Karpas-422 (cell line): ENCODE measurements at regions not wholly inside any gene's neighbourhood (a gene's known extent, or its start where the extent isn't known, plus 50 kb on each side); places are given as distances from the start of the nearest gene placed in this dataset.

ENCODE experiments used
- DNase-seq: peaks from one replicate; pipeline ENCODE4 v3.0.0-alpha.2; 2015
- H2AFZ ChIP-seq: fragments of 200-600 bp; sonication (generic); 2 replicates; pipeline ENCODE4 v1.6.1; 2014; ENCODE audit warnings: antibody characterized with exemption, low read length, mixed read lengths
- H3K27ac ChIP-seq: fragments of 200-600 bp; sonication (generic); 2 replicates; pipeline ENCODE4 v1.5.1; 2014; ENCODE audit warnings: mild to moderate bottlenecking, low read length, moderate library complexity
- H3K27me3 ChIP-seq: fragments of 200-600 bp; sonication (generic); 2 replicates; pipeline ENCODE4 v1.6.1; 2014; ENCODE audit warnings: low read length, mixed read lengths
- H3K36me3 ChIP-seq: fragments of 200-600 bp; sonication (generic); 2 replicates; pipeline ENCODE4 v1.6.1; 2014; ENCODE audit warnings: low read length, mixed read lengths; ENCODE audit not compliant: insufficient read depth
- H3K4me1 ChIP-seq: fragments of 200-600 bp; sonication (generic); 2 replicates; pipeline ENCODE4 v1.6.1; 2014; ENCODE audit warnings: mild to moderate bottlenecking, low read length, mixed read lengths
- H3K4me2 ChIP-seq: fragments of 200-600 bp; sonication (generic); 2 replicates; pipeline ENCODE4 v1.6.1; 2014; ENCODE audit warnings: low read length, low read depth, mild to moderate bottlenecking; ENCODE audit not compliant: poor library complexity, severe bottlenecking
- H3K4me3 ChIP-seq: fragments of 200-600 bp; sonication (generic); 2 replicates; pipeline ENCODE4 v1.5.1; 2014; ENCODE audit warnings: mild to moderate bottlenecking, antibody characterized with exemption, low read length, mixed read lengths
- H3K79me2 ChIP-seq: fragments of 200-600 bp; sonication (generic); 2 replicates; pipeline ENCODE4 v1.6.1; 2014; ENCODE audit warnings: mild to moderate bottlenecking, low read length, mixed read lengths
- H3K9ac ChIP-seq: fragments of 200-600 bp; sonication (generic); 2 replicates; pipeline ENCODE4 v1.6.0; 2014; ENCODE audit warnings: low read length
- H3K9me2 ChIP-seq: fragments of 200-600 bp; sonication (generic), shearing (Covaris generic); replicated peaks from 2 replicates; pipeline ENCODE4 v1.6.0; 2014; ENCODE audit warnings: mild to moderate bottlenecking, low read length, moderate library complexity; ENCODE audit not compliant: insufficient read depth
- H3K9me3 ChIP-seq: fragments of 300-700, 200-600 bp; sonication (generic); 2 replicates; pipeline ENCODE4 v1.6.1; 2014; ENCODE audit warnings: low read length, mixed read lengths
- H4K20me1 ChIP-seq: fragments of 200-600 bp; sonication (generic); 2 replicates; pipeline ENCODE4 v1.6.1; 2014; ENCODE audit warnings: mild to moderate bottlenecking, antibody characterized with exemption, low read length, low read depth; ENCODE audit not compliant: insufficient read depth

DNA sequence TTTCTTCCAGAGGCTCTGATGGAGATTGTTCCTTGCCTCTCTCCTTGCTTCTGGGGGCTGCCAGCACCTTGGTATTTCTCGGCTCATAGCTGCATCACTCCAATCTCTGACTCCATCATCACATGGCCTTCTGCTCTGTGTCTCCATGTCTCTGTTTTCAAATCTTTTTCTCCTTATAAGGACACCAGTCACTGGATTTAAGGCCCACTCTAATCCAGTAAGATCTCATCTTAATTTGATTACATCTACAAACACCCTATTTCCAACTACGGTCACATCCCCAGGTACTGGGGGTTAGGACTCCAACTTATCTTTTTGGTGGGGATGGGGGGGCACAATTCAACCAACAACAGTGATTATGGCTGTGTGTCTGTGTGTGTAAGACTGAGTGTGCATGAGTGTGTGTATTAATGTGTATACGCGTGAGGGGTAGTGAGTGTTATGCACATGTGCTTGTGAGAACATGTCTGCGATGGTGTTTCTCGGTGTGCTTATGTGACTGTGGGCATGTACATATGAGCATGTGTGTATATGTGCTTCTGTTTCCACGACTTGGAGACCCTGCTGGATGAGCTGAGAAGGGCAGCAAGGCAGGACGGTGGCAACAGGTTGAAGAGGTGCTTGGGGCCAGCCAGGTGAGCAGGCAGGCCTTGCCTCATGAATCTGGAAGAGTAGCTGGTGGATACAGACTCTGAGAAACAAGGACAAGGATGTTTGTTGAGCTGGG lies 130.5 kb downstream of the MRPL14 start:
- Histone ChIP-seq H3K9ac (no peak overlapping the region), H4K20me1 (peaks cover 3% of the 10 kb centered on the region; the same call in 1 of the 2 replicates), H3K9me3 (no peaks in the 10 kb centered on the region), H3K79me2 (no peaks in the 10 kb centered on the region), H3K4me2 (no peak overlapping the region), H3K9me2 (no peaks in the 10 kb centered on the region), H3K27ac (no peak overlapping the region), H3K36me3 (no peaks in the 10 kb centered on the region), H2AFZ (no peak overlapping the region), H3K4me1 (peaks cover 32% of the 10 kb centered on the region), H3K4me3 (no peak overlapping the region), H3K27me3 (no peaks in the 10 kb centered on the region; the same call in 1 of the 2 replicates)
- no peak for DNase-seq

DNA sequence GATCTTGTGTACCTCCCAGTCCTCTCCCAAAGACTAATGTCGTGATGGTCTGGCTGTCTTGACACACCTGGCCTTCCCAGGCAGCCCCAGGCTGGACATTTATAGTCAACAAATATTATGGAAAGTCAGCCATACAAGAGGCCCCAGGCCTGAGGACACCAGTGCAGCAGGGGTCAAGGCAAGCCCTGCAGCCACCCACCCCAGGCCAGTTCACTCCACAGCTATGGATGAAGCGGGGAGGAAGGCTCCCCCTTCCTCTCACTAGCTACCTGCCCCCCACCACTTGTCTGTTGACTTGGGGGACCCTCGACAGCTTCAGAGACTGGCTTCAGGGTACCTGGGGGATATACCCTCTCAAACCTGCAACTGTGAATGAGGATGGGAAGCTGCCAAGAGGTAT lies 132.1 kb downstream of the MRPL14 start:
- no peak overlapping the region for H2AFZ ChIP-seq
- no peaks in the 10 kb centered on the region for H3K36me3 ChIP-seq
- H3K4me3 ChIP-seq = no peak overlapping the region
- H4K20me1 ChIP-seq = no peaks in the 10 kb centered on the region
- no peaks in the 10 kb centered on the region; the same call in 1 of the 2 replicates for H3K27me3 ChIP-seq
- H3K9me3 ChIP-seq = no peaks in the 10 kb centered on the region
- no peak overlapping the region for H3K4me2 ChIP-seq
- peaks cover 16% of the 10 kb centered on the region for H3K4me1 ChIP-seq
- H3K79me2 ChIP-seq = no peaks in the 10 kb centered on the region
- H3K9ac ChIP-seq = no peak overlapping the region
- DNase-seq = no peak
- H3K9me2 ChIP-seq = no peaks in the 10 kb centered on the region
- no peak overlapping the region for H3K27ac ChIP-seq

DNA sequence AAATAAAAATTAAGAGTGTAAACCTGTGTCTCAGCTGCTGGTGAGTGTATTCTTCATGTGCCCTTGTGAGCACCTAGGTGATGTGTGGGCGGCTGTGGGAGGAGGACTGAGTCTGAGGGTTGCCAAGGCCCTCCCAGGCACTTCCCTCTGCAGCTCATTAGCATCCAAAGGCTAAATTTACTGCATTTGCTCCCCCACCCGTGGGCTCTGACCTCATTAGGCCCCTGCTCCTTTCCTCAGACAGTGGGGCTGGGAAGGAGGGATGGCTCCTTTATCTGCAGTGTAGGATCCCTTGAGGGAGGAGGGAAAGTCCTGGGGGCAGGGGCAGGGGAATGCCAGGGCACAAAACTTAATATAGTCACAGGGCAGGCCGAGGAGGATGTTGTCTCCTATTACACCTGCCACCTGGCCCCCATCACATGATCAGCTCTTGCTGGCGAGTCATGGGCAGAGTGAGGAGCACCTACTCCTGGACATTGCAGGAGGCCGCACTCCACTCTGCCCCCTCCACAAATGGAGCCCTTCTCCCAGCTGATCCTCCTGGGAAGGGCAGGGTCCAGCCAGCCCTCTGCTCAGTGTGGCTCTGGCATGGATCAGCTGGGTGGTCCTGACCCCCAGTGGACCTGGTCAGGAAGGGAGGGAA lies 133.2 kb downstream of the MRPL14 start:
- Histone ChIP-seq H4K20me1 (no peaks in the 10 kb centered on the region), H3K36me3 (no peaks in the 10 kb centered on the region), H2AFZ (no peak overlapping the region), H3K4me2 (no peak overlapping the region), H3K9me3 (no peaks in the 10 kb centered on the region), H3K9me2 (no peaks in the 10 kb centered on the region), H3K4me1 (peaks cover 9% of the 10 kb centered on the region; the same call in 1 of the 2 replicates), H3K79me2 (no peaks in the 10 kb centered on the region), H3K27ac (no peak overlapping the region), H3K27me3 (no peaks in the 10 kb centered on the region; the same call in 1 of the 2 replicates), H3K9ac (no peak overlapping the region), H3K4me3 (no peak overlapping the region)
- no peak for DNase-seq

DNA sequence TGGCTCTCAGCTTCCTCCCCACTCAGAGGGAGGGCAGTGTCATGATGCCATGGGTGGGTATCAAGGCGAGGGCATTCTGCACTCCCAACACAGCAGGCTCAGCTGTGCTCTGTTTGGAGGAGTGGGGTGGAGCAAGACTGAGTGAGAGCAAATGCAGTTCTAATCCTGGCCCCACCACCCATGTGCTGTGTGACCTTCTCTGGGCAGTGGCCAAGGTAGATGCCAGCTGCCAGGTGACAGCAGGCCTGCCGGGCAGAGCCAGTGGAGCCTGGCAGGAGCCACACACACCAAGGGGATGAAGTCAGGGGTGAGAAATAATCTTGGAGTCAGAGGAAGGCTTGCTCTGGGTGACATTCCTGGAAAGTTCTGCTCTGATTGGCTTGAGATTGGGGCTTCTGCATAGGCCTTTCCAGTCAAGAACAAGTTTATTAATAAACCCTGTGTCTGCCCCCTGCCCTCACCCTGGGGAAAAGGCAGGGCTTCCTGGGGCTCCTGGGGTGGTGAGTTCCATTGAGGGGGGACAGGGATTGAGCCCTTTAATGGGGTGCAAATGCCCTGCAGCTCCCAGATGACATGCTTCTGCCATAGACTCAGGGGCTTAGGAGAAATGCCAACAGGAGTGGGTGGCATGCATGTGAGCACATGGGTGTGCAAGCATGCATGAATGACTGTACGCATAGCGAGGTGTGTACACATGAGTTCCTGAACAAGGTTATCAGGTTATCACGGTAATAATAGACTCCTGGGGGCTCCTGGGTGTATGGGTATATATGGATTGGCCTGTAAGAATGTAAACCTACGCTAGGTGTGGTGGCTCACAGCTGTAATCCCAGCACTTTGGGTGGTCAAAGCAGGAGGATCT lies 134.2 kb downstream of the MRPL14 start:
- Histone ChIP-seq H3K9me3 (no peaks in the 10 kb centered on the region), H3K4me2 (no peak overlapping the region), H3K79me2 (no peaks in the 10 kb centered on the region), H3K9ac (no peak overlapping the region), H3K4me3 (no peak overlapping the region), H3K27me3 (no peaks in the 10 kb centered on the region; the same call in 1 of the 2 replicates), H4K20me1 (no peaks in the 10 kb centered on the region), H3K27ac (no peak overlapping the region), H3K9me2 (no peaks in the 10 kb centered on the region), H3K4me1 (peaks cover 9% of the 10 kb centered on the region; the same call in 1 of the 2 replicates), H2AFZ (no peak overlapping the region), H3K36me3 (no peaks in the 10 kb centered on the region)
- DNase-seq = no peak

DNA sequence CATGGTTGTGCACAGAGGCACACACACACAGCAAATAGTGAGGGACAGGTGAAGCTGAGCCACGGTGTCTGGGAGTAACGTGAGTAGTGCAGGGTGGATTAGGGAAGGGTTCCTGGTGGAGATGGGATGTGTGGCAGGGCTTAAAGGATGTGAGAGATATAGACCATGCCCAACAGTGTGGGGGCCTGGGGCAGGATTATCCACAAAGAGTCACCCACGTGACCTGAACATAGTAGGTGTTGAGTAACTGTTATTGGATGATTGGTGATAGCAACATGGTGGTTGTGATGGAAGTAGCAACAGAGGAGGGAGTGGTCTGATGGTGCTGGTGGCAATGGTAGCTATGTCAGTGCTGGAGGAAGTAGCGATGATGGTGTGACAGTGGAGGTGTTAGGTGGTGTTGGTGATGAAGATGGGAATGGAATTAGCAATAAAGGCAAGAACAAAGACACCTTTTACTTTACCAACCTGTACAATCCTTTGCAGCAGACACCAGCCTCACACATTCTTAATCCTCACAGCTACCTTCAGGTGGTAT lies 135.1 kb downstream of the MRPL14 start:
- no peak overlapping the region for H2AFZ ChIP-seq
- no peaks in the 10 kb centered on the region for H4K20me1 ChIP-seq

DNA sequence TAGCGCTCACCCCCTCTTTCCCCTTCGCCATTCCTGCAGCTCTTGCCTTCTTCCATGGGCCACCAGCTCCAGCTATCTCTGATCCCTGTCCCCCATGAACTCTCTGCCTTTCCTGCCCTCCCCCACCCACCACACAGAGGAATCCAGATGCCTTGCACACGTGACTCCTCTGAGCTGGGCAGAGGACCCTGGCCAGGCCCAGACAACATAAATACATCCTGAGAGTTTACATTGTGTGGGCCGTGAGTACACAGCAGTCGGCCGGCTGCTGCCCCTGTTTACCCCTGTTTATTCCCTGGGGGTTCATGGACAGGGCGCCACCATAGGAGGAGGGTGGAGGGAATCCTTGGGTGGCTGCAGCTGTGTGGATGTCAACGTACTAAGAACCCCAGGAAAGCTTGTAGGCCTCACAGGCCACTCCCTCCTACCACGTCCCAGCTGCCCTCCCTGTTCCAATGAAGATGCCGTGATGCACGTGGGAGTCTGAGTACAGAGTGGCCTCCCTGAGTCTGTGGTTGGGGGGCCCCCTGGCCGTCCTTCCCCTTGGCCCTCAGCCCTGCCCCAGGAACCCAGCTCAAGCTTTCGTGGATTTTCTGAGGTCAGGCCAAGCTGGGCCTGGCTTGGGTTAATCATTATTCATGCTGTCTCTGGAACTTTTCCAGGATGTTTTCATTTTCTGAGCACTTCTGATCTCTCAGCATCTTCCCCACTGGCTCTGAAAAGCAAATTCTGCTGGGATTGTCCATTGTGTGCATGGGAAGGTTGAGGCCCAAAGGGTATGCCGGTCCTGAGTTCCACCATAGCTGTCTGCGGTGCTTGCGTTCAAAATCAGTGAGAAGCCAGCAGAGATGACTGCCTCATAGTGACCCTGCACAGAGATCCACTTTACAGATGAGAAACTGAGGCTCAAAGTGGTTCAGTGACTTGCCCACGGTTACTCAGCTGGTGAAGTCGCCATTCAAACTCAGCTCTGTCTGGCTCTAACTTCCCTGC lies 136.3 kb downstream of the MRPL14 start:
- Histone ChIP-seq H2AFZ (no peak overlapping the region), H3K27ac (no peak overlapping the region), H3K27me3 (no peaks in the 10 kb centered on the region; the same call in 1 of the 2 replicates), H3K36me3 (no peaks in the 10 kb centered on the region), H3K9ac (no peak overlapping the region), H4K20me1 (no peaks in the 10 kb centered on the region), H3K4me3 (no peak overlapping the region), H3K4me2 (no peak overlapping the region), H3K9me2 (no peaks in the 10 kb centered on the region), H3K4me1 (peaks cover 9% of the 10 kb centered on the region; the same call in 1 of the 2 replicates), H3K9me3 (no peaks in the 10 kb centered on the region), H3K79me2 (no peaks in the 10 kb centered on the region)
- no peak for DNase-seq

More for the DNA sequence above, 135.1 kb downstream of the MRPL14 start:
- DNase-seq = no peak
- no peak overlapping the region for H3K27ac ChIP-seq
- no peaks in the 10 kb centered on the region for H3K9me2 ChIP-seq
- H3K4me2 ChIP-seq = no peak overlapping the region
- no peaks in the 10 kb centered on the region for H3K9me3 ChIP-seq
- no peaks in the 10 kb centered on the region for H3K36me3 ChIP-seq
- H3K4me3 ChIP-seq = no peak overlapping the region
- no peak overlapping the region for H3K9ac ChIP-seq
- no peaks in the 10 kb centered on the region for H3K79me2 ChIP-seq
- no peaks in the 10 kb centered on the region; the same call in 1 of the 2 replicates for H3K27me3 ChIP-seq
- peaks cover 9% of the 10 kb centered on the region; the same call in 1 of the 2 replicates for H3K4me1 ChIP-seq

DNA sequence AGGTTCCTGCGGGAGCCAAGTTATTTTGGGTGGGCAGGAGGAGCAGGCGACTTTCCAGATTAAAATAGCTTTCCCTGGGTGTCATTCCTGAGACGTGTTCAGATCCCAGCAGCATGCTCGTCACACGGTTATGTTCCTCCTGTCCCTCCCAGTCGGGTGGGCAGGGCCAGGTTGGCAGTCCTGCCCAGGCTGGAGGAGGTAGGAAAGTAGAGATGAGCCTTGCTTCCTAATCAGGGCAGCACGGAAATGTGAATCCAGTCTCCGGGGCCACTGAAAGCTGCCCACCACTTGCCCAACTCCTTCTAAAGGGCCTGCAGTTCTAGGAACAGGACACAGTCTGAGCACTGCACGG lies 137.0 kb downstream of the MRPL14 start:
- Histone ChIP-seq H3K4me1 (peaks cover 9% of the 10 kb centered on the region; the same call in 1 of the 2 replicates), H3K4me3 (no peak overlapping the region), H3K9me2 (no peaks in the 10 kb centered on the region), H3K9ac (no peak overlapping the region), H3K79me2 (no peaks in the 10 kb centered on the region), H4K20me1 (no peaks in the 10 kb centered on the region), H3K27me3 (no peaks in the 10 kb centered on the region; the same call in 1 of the 2 replicates), H3K36me3 (no peaks in the 10 kb centered on the region), H2AFZ (no peak overlapping the region), H3K27ac (no peak overlapping the region), H3K9me3 (no peaks in the 10 kb centered on the region), H3K4me2 (no peak overlapping the region)
- no peak for DNase-seq
